GM12878 (cell line): ENCODE measurements at regions not wholly inside any gene's neighbourhood (a gene's known extent, or its start where the extent isn't known, plus 50 kb on each side); places are given as distances from the start of the nearest gene placed in this dataset.

ENCODE experiments used
- ATAC-seq: fragments of 200-7000 bp; cut with Tn5 transposase; 3 replicates; pipeline ENCODE4 v1.9.1; 2020; ENCODE audit warnings: mild to moderate bottlenecking, moderate library complexity
- BruUV-seq: library from RNA; stranded (reverse); fragments of 400-500 nt; replicated peaks from 2 replicates; lab custom pipeline; 2021; lab: Mats Ljungman, UMichigan
- CTCF ChIA-PET: fragments of 300-600 bp; sonication (Branson Sonifier 250); formaldehyde crosslinking; extraction: SDS; loops from one replicate; lab custom pipeline; 2021; ENCODE audit warnings: inconsistent platforms; lab: Yijun Ruan, JAX
- POLR2A ChIA-PET: fragments of 350-600 bp; formaldehyde crosslinking; extraction: SDS; loops from one replicate; lab custom pipeline; 2021; ENCODE audit warnings: inconsistent platforms; lab: Charles Lee
- RAD21 ChIA-PET: fragments of 300-600 bp; sonication (Branson Sonifier 250); formaldehyde crosslinking; loops from one replicate; lab custom pipeline; 2023; ENCODE audit warnings: antibody characterized with exemption; ENCODE audit not compliant: unreplicated experiment; lab: Charles Lee
- SMC1A ChIA-PET: fragments of 300-600 bp; sonication (Branson Sonifier 250); formaldehyde crosslinking; loops from one replicate; lab custom pipeline; 2023; ENCODE audit not compliant: unreplicated experiment, uncharacterized antibody; lab: Charles Lee
- DNase-seq: peaks from one replicate; pipeline ENCODE4 v3.0.0-alpha.2; 2011; ENCODE audit warnings: low read depth, low spot score
- FAIRE-seq: peaks from 3 replicates; lab custom pipeline; 2011; peaks lifted over from hg19 to GRCh38; lab: Jason Lieb, UNC
- H2AFZ ChIP-seq: 2 replicates; pipeline ENCODE4 v1.6.0; 2011; ENCODE audit warnings: low read depth, low read length, control low read depth; ENCODE audit not compliant: control insufficient read depth
- H3K27ac ChIP-seq: 2 replicates; pipeline ENCODE4 v1.5.1; 2011; ENCODE audit warnings: control low read depth; ENCODE audit not compliant: control insufficient read depth, insufficient read depth
- H3K27me3 ChIP-seq, 2 experiments: replicated peaks in 1 of 2; 2 replicates each; pipeline versions ENCODE4 v1.6.0 to v1.6.1; 2011; ENCODE audit warnings: low read length in 1 of 2; ENCODE audit not compliant: control insufficient read depth in 2 of 2, insufficient read depth in 2 of 2
- H3K36me3 ChIP-seq, 2 experiments: 2 replicates each; pipeline ENCODE4 v1.5.1; 2011; ENCODE audit warnings: low read length in 1 of 2; ENCODE audit not compliant: control insufficient read depth in 2 of 2, insufficient read depth in 2 of 2
- H3K4me1 ChIP-seq: 2 replicates; pipeline ENCODE4 v1.6.1; 2011; ENCODE audit warnings: mild to moderate bottlenecking, low read length, moderate library complexity, mixed read lengths; ENCODE audit not compliant: control insufficient read depth, insufficient read depth
- H3K4me2 ChIP-seq: 2 replicates; pipeline ENCODE4 v1.6.0; 2011; ENCODE audit warnings: control low read depth; ENCODE audit not compliant: control insufficient read depth, insufficient read depth
- H3K4me3 ChIP-seq: fragments of 200-600 bp; sonication (generic); 2 replicates; pipeline ENCODE4 v1.5.1; 2016
- H3K79me2 ChIP-seq: 2 replicates; pipeline ENCODE4 v1.6.0; 2011; ENCODE audit warnings: low read length; ENCODE audit not compliant: control insufficient read depth, insufficient read depth
- H3K9ac ChIP-seq: 2 replicates; pipeline ENCODE4 v1.8.0; 2011; ENCODE audit warnings: low read length, control low read depth, mixed read lengths; ENCODE audit not compliant: control insufficient read depth, insufficient read depth
- H3K9me3 ChIP-seq: replicated peaks from 3 replicates; pipeline ENCODE4 v1.5.1; 2011; ENCODE audit warnings: mild to moderate bottlenecking, low read length; ENCODE audit not compliant: control insufficient read depth, insufficient read depth
- H4K20me1 ChIP-seq: 2 replicates; pipeline ENCODE4 v1.6.0; 2011; ENCODE audit not compliant: control insufficient read depth, insufficient read depth
- BCL3 ChIP-seq: IDR thresholded peaks from 2 replicates; pipeline ENCODE4 v1.6.1; 2011; ENCODE audit warnings: borderline replicate concordance, low read depth, mild to moderate bottlenecking, moderate library complexity, low read length; ENCODE audit not compliant: insufficient read depth, poor library complexity, severe bottlenecking
- BCLAF1 ChIP-seq: fragments of 450-650 bp; IDR thresholded peaks from 2 replicates; pipeline ENCODE4 v1.6.1; 2017; ENCODE audit warnings: antibody characterized with exemption, mild to moderate bottlenecking, moderate library complexity
- CEBPZ ChIP-seq: fragments of 150-350 bp; IDR thresholded peaks from 2 replicates; pipeline ENCODE4 v1.6.1; 2016; ENCODE audit warnings: low read depth, low read length
- DPF2 ChIP-seq: fragments of 450-650 bp; IDR thresholded peaks from 2 replicates; pipeline ENCODE4 v1.6.1; 2017; ENCODE audit warnings: mild to moderate bottlenecking
- EZH2 ChIP-seq: IDR thresholded peaks from 2 replicates; pipeline ENCODE4 v1.6.1; 2012; ENCODE audit warnings: low read depth, mild to moderate bottlenecking, control low read depth, inconsistent platforms, low read length, borderline replicate concordance; ENCODE audit not compliant: control insufficient read depth
- HDAC6 ChIP-seq: fragments of 200-600 bp; sonication (generic); IDR thresholded peaks from one replicate; pipeline ENCODE4 v1.8.0; 2017; ENCODE audit warnings: antibody characterized with exemption; ENCODE audit not compliant: unreplicated experiment
- IKZF1 ChIP-seq: fragments of 450-650 bp; conservative IDR thresholded peaks from 2 replicates; pipeline ENCODE4 v1.6.1; 2017; ENCODE audit warnings: antibody characterized with exemption, mild to moderate bottlenecking
- JUND ChIP-seq: IDR thresholded peaks from 2 replicates; pipeline ENCODE4 v1.6.1; 2012; ENCODE audit warnings: low read depth, mild to moderate bottlenecking, low read length, improper control_type of control experiment, moderate library complexity
- MXI1 ChIP-seq: fragments of 150-350 bp; IDR thresholded peaks from 2 replicates; pipeline ENCODE4 v1.6.1; 2011; ENCODE audit warnings: low read depth, mild to moderate bottlenecking, inconsistent platforms, low read length, improper control_type of control experiment
- POLR2AphosphoS2 ChIP-seq: IDR thresholded peaks from 2 replicates; pipeline ENCODE4 v1.6.1; 2011; ENCODE audit warnings: low read depth, mild to moderate bottlenecking, low read length, improper control_type of control experiment, moderate library complexity
- SREBF1 ChIP-seq: IDR thresholded peaks from 2 replicates; pipeline ENCODE4 v1.6.1; 2012; ENCODE audit warnings: mild to moderate bottlenecking, low read length
- SUZ12 ChIP-seq: fragments of 200-600 bp; sonication (generic); IDR thresholded peaks from one replicate; pipeline ENCODE4 v1.6.1; 2018; ENCODE audit warnings: antibody characterized with exemption, mild to moderate bottlenecking; ENCODE audit not compliant: unreplicated experiment
- ZBED1 ChIP-seq: IDR thresholded peaks from 2 replicates; pipeline ENCODE4 v1.6.1; 2016; ENCODE audit warnings: borderline replicate concordance
- WGBS: methylation state at CpG from one replicate; pipeline ENCODE4 v1.1.6; 2016; ENCODE audit warnings: low lambda C conversion rate; ENCODE audit not compliant: insufficient replicate concordance, insufficient coverage; ENCODE audit errors: missing lambda C conversion rate; 5-methylcytosine and 5-hydroxymethylcytosine counted together
- in situ Hi-C: fragments of 300-500 bp; cut with MboI; formaldehyde crosslinking; loops from 9 replicates; pipeline ENCODE4 v1.14.3; 2018; ENCODE audit warnings: mixed read lengths
- intact Hi-C: fragments of 100-400 bp; cut with micrococcal nuclease; formaldehyde crosslinking; loops from one replicate; pipeline ENCODE4 v1.14.2; 2022; ENCODE audit not compliant: unreplicated experiment

- TF ChIP-seq BCLAF1 = no peak
Measured at GRCh38 chr7:106568680-106569499, 92.1 kb downstream of the CCDC71L start (continued).

- intact Hi-C loops = no loop called here
- CTCF ChIA-PET = interaction anchor here (0.8 kb wide), 1 partner anchor 25 kb away, joined by 5 read pairs; no protein-coding TSS in a partner anchor
- Histone ChIP-seq H3K27me3 (no peaks in the 10 kb centered on the region), H3K79me2 (no peaks in the 10 kb centered on the region), H3K27ac (no peak overlapping the region), H4K20me1 (no peaks in the 10 kb centered on the region), H3K9me3 (no peaks in the 10 kb centered on the region), H3K36me3 (no peaks in the 10 kb centered on the region), H3K4me2 (no peak overlapping the region), H2AFZ (no peak overlapping the region), H3K4me3 (no peak overlapping the region), H3K4me1 (no peaks in the 10 kb centered on the region), H3K9ac (no peak overlapping the region)
- no peak for FAIRE-seq
- ATAC-seq = no peak
- no TSS peak for BruUV-seq
- RAD21 ChIA-PET = interaction anchor here (0.6 to 1.4 kb wide), 3 partner anchors 23 to 658 kb away, joined by 3 to 5 read pairs (median 3); no protein-coding TSS in a partner anchor
- SMC1A ChIA-PET = interaction anchor here (1.0 kb wide), 1 partner anchor 30 kb away, joined by 3 read pairs; no protein-coding TSS in a partner anchor
- in situ Hi-C loops = no loop called here
- WGBS = 70% methylated on average over 2 of the region's 2 CpGs
- POLR2A ChIA-PET = no interaction called here
- no peak for DNase-seq
- no peak for TF ChIP-seq SUZ12
- TF ChIP-seq HDAC6 = no peak
- TF ChIP-seq CEBPZ = no peak
- TF ChIP-seq IKZF1 = no peak
- TF ChIP-seq MXI1 = no peak
- no peak for TF ChIP-seq POLR2AphosphoS2
- TF ChIP-seq DPF2 = no peak
- no peak for TF ChIP-seq ZBED1
- TF ChIP-seq JUND = no peak
- TF ChIP-seq SREBF1 = no peak
- TF ChIP-seq EZH2 = no peak
- TF ChIP-seq BCL3 = no peak
Measured at GRCh38 chr7:106568002-106568679, 92.8 kb downstream of the CCDC71L start.
